ENCODE measurements at regions not wholly inside any gene's neighbourhood (a gene's known extent, or its start where the extent isn't known, plus 50 kb on each side); places are given as distances from the start of the nearest gene placed in this dataset.
"Not testable (repeated sequence)": the region's sequence is repeated elsewhere in the genome, so short reads cannot be mapped to it uniquely, and the experiment has no call there.

DNA sequence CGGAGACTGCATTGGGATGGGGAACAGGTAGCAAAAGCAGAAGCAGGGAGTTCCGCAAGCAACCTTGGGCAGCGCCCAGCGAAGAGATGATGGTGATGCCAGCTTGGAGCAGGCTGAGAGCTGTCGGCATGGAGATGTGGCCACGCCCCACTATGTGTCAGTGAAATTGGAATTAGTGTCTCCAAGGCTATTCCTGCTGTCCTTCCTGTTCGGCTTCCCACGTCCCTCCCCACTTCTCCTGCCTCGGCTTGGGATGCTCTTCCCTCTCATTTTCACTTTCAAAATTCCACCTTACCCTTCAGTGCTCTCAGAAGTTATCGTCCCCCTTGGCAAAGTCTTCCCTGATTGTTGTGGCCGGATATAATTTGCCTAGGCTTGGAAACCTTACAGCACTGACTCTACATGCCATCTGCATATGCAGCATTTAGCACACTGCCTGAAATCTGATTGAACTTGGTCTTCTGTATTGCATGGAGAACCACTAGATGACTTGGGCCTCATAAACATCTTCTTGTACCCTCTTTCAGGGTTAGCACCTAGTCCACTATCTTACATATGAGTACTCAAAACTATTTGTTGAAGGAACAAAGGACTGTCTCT, 270.7 kb upstream of the RUNX1 start:
- no peak for DNase-seq (ENCODE audit: low read depth in 2 of 2)

GRCh38 chr21:35316933-35317332, 267.8 kb upstream of the RUNX1 start:
- no peak for DNase-seq (ENCODE audit: low read depth in 2 of 2)

DNA sequence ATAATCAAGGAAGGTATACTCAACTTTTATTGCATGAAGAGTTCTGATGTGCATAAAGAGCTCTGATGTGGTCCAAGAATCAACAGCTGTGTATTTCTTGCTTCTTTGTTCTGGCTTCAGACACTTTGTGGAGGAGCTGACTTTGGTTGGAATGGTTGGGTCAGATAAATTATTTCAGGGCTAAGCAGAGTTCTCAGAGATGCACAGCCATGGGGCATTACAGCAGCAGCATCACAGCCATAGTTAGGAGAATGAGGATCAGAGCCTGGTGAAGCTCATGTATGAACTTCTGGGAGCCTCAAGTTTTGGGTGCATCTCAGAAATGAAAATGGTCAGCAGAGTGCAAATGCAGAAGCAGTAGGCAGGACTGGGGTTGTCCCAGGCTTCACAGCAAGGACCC, 267.4 kb upstream of the RUNX1 start:
- DNase-seq (ENCODE audit: low read depth in 2 of 2) = no peak

- DNase-seq (ENCODE audit: low read depth in 2 of 2) = no peak
Measured at GRCh38 chr21:35314857-35315582, 265.9 kb upstream of the RUNX1 start.

- no peak for DNase-seq (ENCODE audit: low read depth in 2 of 2)
Measured at GRCh38 chr21:35311985-35312384, 262.9 kb upstream of the RUNX1 start.

- DNase-seq (ENCODE audit: low read depth in 2 of 2) = no peak
Measured at GRCh38 chr21:35309316-35309715, 260.2 kb upstream of the RUNX1 start.

- no peak for DNase-seq (ENCODE audit: low read depth in 2 of 2)
Measured at GRCh38 chr21:35303085-35303484, 254.0 kb upstream of the RUNX1 start.

- no peak for DNase-seq (ENCODE audit: low read depth in 2 of 2)
Measured at GRCh38 chr21:35298757-35299156, 249.7 kb upstream of the RUNX1 start.

GRCh38 chr21:35297665-35298064, 248.6 kb upstream of the RUNX1 start:
- DNase-seq (ENCODE audit: low read depth in 2 of 2) = no peak

DNA sequence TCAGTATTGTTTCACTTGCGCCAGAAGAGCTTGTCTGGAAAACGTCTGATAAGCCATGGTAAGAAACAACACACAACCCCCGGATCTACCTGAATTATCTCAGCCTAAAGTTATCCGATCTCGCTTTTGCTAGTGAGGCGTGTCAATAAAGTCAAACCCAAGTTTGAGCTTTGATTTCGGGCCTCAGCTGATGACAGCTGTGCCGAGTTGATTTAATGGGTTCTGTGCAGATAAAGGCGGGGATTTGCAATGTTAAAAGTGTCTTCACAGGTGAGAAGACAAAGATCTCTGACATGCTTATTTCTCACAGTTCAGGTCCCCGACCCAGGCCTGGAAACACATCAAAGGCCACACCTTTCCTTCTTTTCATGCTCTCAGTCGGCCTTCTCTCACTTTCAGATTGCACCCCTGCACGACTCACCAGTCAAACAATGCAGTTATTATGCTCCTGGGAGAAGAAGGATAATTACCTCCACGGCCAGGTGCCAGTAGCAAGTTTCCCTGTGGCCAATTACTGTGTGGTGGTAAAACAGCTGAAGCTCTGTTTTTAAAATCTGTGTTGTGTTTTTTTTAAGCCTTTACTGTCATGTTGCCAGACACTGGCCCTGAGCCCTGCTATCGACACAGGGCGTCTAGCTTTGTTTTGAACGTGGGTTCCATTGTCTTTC, 245.3 kb upstream of the RUNX1 start:
- no peak for DNase-seq (ENCODE audit: low read depth in 2 of 2)

GRCh38 chr21:35291973-35292627, 243.0 kb upstream of the RUNX1 start:
- no peak for DNase-seq (ENCODE audit: low read depth in 2 of 2)

DNA sequence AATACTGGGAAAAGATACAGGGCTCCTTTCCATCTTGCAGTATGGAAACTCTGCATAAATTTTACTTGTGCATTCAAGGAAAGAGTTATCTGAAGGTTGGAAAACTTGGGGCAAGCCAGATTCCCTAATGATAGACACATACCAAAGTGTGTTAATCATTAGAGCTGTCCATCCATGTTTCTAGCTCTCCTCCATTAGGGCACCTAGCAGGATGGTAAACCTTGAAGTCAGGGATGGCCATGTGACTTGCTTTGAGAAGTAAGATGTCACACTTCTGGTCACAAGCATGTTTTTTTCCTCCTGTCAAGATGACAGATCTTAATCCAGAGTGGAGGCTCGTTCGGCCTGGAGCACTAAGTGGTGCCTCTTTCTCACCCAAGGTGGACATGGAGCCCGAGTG, 241.9 kb upstream of the RUNX1 start:
- no peak for DNase-seq (ENCODE audit: low read depth in 2 of 2)

DNA sequence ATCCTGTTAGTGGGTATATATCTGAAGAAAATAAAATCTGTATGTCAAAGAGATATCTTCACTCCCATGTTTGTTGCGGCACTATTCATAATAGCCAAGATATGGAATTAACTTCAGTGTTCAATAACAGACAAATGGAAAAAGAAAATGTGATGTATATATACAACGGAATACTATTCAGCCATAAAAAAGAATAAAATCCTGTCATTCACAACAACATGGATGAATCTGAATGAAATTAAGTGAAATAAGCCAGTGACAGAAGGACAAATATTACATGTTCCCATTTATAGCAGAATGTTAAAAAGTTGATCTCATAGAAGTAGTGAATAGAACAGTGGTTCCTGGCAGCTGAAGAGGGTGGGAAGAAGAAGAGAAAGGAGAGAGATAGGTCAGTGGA, 239.1 kb upstream of the RUNX1 start:
- DNase-seq (ENCODE audit: low read depth in 2 of 2) = no peak

DNA sequence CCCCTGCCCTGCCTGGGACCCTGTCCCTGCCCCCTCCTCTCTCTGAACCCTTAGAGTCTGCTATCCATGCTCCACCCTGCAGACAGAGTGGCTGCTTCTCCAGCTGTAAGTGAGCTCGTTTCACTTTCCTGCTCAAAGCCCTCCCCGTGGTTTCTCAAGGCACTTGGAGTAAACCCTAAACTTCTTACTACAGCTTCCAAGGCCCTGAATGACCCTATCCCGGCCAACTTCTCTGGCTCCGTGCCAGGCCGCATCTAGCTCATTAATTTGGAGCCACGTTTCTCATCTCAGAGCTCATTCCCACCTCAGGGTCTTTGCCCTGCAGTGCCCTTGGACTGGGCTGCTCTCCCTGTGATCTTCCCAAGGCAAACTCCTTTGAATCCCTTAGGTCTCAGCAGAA, 235.1 kb upstream of the RUNX1 start:
- no peak for DNase-seq (ENCODE audit: low read depth in 2 of 2)

DNA sequence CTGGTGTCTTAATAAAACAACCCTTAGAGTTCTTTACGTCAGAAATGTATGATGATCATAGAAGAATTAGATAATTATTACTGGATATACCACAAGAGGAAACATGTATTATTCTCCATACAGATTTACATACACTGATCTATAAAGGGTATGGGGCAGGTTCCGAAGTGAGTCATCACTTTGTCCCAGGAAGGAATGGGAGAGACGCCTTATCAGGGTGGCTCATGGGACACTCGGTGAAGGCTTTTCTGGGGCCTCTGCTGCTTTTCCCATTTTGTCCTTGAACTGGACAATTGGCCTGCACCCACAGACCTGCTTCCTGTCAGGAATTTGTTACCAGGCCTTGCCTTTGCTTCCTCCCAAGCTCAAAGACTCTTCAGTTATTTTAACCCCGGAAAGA, 233.8 kb upstream of the RUNX1 start:
- DNase-seq (ENCODE audit: low read depth in 2 of 2) = no peak

DNA sequence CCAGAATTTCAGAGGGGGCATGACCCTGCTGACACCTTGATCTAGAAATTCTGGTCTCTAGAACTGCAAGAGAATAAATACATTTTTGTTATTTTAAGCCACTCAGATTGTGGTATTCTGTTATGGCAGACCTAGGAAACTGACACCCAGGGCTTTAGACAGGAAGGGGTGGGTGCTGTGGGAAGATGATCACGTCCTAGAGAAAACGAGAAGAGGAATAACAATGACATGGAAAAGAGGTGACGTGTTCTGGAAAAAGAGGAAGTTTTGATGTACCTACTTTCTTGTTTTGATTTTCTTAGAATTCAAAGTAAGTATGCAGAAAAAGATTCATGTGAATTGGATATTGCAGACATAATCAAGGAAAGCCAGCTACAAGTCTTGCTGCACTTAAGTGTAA, 232.9 kb upstream of the RUNX1 start:
- no peak for DNase-seq (ENCODE audit: low read depth in 2 of 2)

DNA sequence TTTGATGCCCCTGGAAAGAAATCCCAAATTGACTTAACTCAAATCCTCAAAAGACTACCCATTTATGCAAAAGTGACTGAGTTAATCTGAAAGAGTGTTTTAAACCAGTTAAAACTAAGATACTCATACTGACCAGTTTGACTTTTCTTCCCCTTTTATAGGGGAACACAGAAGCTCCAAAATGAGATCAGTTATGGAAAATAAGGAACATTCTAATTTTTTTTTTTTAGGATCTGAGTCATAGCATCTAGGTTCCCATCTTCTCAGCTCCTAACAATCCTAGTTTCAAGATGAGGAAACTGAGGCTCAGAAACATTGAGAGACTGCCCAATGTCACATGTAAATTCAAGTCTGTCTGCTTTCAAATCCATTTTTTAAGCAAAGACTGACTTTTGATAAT, 231.1 kb upstream of the RUNX1 start:
- DNase-seq (ENCODE audit: low read depth in 2 of 2) = no peak

DNA sequence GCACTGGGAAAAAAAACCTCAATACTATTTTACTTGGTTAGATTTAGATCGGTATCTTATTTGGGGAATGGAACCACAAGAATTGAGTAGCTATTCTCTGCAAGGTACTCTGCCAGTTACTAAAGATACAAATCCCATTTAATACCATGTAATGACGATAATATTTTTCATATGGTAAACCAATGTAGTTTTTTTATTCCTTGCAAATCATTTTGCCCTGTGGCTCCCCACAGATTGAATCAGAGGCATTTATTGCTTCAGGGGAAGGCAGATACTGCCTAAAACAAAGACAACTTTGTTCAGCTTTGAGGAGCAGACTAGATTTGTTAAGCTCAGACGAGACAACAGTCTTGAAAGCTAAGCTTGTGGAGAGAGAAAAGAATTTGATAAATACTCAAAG, 226.7 kb upstream of the RUNX1 start:
- no peak for DNase-seq (ENCODE audit: low read depth in 2 of 2)

DNA sequence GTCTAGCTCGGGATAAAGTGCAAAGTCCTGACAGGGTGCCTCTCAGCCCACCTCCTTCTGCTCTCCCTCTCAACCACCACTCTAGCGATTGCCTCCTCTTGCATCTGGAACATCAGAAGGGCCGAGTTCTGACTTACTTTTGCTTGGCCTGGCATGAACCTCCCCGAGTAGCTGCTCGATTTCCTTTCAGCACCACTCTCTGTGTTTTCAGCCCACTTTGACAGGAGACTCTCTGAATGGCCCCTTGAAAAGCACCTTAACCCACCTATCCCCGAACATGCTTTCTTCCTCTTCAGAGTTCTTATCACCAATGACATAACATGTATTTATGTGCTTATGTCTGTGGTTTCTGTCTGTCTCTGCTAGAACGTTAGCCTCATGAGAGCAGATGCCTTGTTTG, 225.8 kb upstream of the RUNX1 start:
- no peak for DNase-seq (ENCODE audit: low read depth in 2 of 2)

GRCh38 chr21:35274090-35274489, 225.0 kb upstream of the RUNX1 start:
- no peak for DNase-seq (ENCODE audit: low read depth in 2 of 2)

DNA sequence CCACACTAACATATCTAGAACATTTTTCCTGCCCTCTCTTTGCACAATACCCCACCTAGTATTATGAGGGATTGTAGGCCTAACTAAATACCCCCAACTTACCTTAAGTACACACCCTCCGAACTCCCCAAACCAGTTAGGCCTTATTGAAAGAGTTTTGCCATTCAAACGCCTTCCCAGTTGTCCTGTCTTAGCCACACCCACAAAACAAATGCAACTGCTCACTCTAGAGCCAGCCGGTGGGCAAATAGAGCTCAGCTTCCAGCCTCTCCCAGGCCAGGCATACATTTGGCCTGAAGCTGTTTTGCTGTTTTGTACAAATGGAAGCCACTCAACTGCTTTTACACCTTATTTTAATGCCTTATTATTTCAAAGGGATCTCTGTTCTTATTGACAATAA, 224.2 kb upstream of the RUNX1 start:
- no peak for DNase-seq (ENCODE audit: low read depth in 2 of 2)

GRCh38 chr21:35271344-35272118, 222.4 kb upstream of the RUNX1 start:
- DNase-seq (ENCODE audit: low read depth in 2 of 2) = not testable (repeated sequence)

Measured in stimulated activated CD8-positive, alpha-beta memory T cell treated with anti-CD3 and anti-CD28 coated beads, Interleukin-7, amount 100 ng/mL, for 1 hour (primary cell).